ENCODE measurements at regions not wholly inside any gene's neighbourhood (a gene's known extent, or its start where the extent isn't known, plus 50 kb on each side); places are given as distances from the start of the nearest gene placed in this dataset.

GRCh38 chr18:73950116-73950700, 197.4 kb downstream of the FBXO15 start:
- Mint-ChIP-seq H3K4me3 (no peak overlapping the region), H3K27me3 (ENCODE audit: low read depth in 3 of 3) (peaks cover 2 to 7% (median 2%) of the 10 kb centered on the region in 3 donors), H3K4me1 (no peaks in the 10 kb centered on the region), H3K9me3 (peaks cover 2 to 18% (median 4%) of the 10 kb centered on the region in 7 donors), H3K27ac (no peak overlapping the region), H3K36me3 (no peaks in the 10 kb centered on the region)
- no peak for TF ChIP-seq CTCF (IDR thresholded peaks at IDR 0.05)
- Histone ChIP-seq H3K4me2 (replicated peaks; ENCODE audit: extremely low read depth, low read length, poor library complexity, severe bottlenecking) (no peak overlapping the region), H4K20me1 (ENCODE audit: insufficient read depth, low read length) (no peaks in the 10 kb centered on the region), H2AFZ (ENCODE audit: insufficient read depth, low read depth, low read length, poor library complexity, severe bottlenecking) (no peak overlapping the region), H3K4me3 (replicated peaks in 1 of 3; ENCODE audit: low read depth in 2 of 3, low read length in 3 of 3) (no peak overlapping the region), H3K36me3 (replicated peaks in 1 of 2; ENCODE audit: control insufficient read depth in 1 of 2, insufficient read depth in 2 of 2, low read length in 2 of 2) (no peaks in the 10 kb centered on the region), H3K9me3 (replicated peaks in 1 of 2; ENCODE audit: control insufficient read depth in 1 of 2, insufficient read depth in 1 of 2, low read length in 2 of 2) (peaks cover 0 to 2% of the 10 kb centered on the region in 2 donors), H3K9ac (ENCODE audit: insufficient read depth, low read length, poor library complexity, severe bottlenecking) (no peak overlapping the region), H3K27ac (ENCODE audit: low read depth in 1 of 2, low read length in 2 of 2) (no peak overlapping the region), H3K4me1 (ENCODE audit: control insufficient read depth in 1 of 2, insufficient read depth in 2 of 2, low read length in 2 of 2) (no peaks in the 10 kb centered on the region), H3K79me2 (ENCODE audit: insufficient read depth, low read length) (no peaks in the 10 kb centered on the region), H3K27me3 (ENCODE audit: control insufficient read depth in 2 of 2, insufficient read depth in 2 of 2, low read length in 2 of 2) (no peaks in the 10 kb centered on the region)
- no CpG with 5 or more reads among the region's 2 CpGs for WGBS (ENCODE audit: insufficient coverage)
- no peak for DNase-seq
- intact Hi-C loops (cut with micrococcal nuclease) = no loop called here

GRCh38 chr18:73948497-73948896, 199.1 kb downstream of the FBXO15 start:
- WGBS (ENCODE audit: insufficient coverage) = no CpG with 5 or more reads among the region's 3 CpGs
- no peak for DNase-seq
- Histone ChIP-seq H3K27me3 (ENCODE audit: control insufficient read depth in 2 of 2, insufficient read depth in 2 of 2, low read length in 2 of 2) (no peaks in the 10 kb centered on the region), H3K4me1 (ENCODE audit: control insufficient read depth in 1 of 2, insufficient read depth in 2 of 2, low read length in 2 of 2) (no peaks in the 10 kb centered on the region), H2AFZ (ENCODE audit: insufficient read depth, low read depth, low read length, poor library complexity, severe bottlenecking) (no peak overlapping the region), H4K20me1 (ENCODE audit: insufficient read depth, low read length) (no peaks in the 10 kb centered on the region), H3K9me3 (replicated peaks in 1 of 2; ENCODE audit: control insufficient read depth in 1 of 2, insufficient read depth in 1 of 2, low read length in 2 of 2) (peaks cover 0 to 2% of the 10 kb centered on the region in 2 donors), H3K4me2 (replicated peaks; ENCODE audit: extremely low read depth, low read length, poor library complexity, severe bottlenecking) (no peak overlapping the region), H3K9ac (ENCODE audit: insufficient read depth, low read length, poor library complexity, severe bottlenecking) (no peak overlapping the region), H3K36me3 (replicated peaks in 1 of 2; ENCODE audit: control insufficient read depth in 1 of 2, insufficient read depth in 2 of 2, low read length in 2 of 2) (no peaks in the 10 kb centered on the region), H3K27ac (ENCODE audit: low read depth in 1 of 2, low read length in 2 of 2) (no peak overlapping the region), H3K4me3 (replicated peaks in 1 of 3; ENCODE audit: low read depth in 2 of 3, low read length in 3 of 3) (no peak overlapping the region), H3K79me2 (ENCODE audit: insufficient read depth, low read length) (no peaks in the 10 kb centered on the region)
- intact Hi-C loops (cut with micrococcal nuclease) = no loop called here
- Mint-ChIP-seq H3K27me3 (ENCODE audit: low read depth in 3 of 3) (peaks cover 2 to 6% (median 2%) of the 10 kb centered on the region in 3 donors), H3K4me3 (no peak overlapping the region), H3K4me1 (no peaks in the 10 kb centered on the region), H3K27ac (no peak overlapping the region), H3K9me3 (peaks cover 2 to 20% (median 4%) of the 10 kb centered on the region in 7 donors), H3K36me3 (no peaks in the 10 kb centered on the region)
- TF ChIP-seq CTCF (IDR thresholded peaks at IDR 0.05) = no peak

Data from CD14-positive monocyte (primary cell).